ENCODE measurements at regions not wholly inside any gene's neighbourhood (a gene's known extent, or its start where the extent isn't known, plus 50 kb on each side); places are given as distances from the start of the nearest gene placed in this dataset.

DNA sequence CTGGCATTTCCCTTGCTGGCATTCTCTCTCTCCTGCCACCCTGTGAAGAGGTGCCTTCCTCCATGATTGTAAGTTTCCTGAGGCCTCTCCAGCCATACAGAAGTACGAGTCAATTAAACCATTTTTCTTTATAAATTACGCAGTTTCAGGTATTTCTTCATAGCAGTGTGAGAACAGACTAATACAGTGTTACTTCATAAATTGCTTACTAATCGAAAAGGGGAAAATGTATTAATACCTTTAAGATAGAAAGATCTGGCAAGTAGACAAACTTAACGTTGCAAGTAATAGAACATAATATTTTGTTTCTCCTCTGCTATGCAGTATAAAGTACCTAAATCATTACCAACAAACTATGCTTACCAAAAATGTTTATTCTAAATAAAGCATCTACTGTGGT lies 178.3 kb upstream of the LAMA2 start:
- TF ChIP-seq EZH2phosphoT487 (IDR thresholded peaks at IDR 0.05; ENCODE audit: low read depth, severe bottlenecking, unreplicated experiment): no peak
- TF ChIP-seq, protein P1, sequence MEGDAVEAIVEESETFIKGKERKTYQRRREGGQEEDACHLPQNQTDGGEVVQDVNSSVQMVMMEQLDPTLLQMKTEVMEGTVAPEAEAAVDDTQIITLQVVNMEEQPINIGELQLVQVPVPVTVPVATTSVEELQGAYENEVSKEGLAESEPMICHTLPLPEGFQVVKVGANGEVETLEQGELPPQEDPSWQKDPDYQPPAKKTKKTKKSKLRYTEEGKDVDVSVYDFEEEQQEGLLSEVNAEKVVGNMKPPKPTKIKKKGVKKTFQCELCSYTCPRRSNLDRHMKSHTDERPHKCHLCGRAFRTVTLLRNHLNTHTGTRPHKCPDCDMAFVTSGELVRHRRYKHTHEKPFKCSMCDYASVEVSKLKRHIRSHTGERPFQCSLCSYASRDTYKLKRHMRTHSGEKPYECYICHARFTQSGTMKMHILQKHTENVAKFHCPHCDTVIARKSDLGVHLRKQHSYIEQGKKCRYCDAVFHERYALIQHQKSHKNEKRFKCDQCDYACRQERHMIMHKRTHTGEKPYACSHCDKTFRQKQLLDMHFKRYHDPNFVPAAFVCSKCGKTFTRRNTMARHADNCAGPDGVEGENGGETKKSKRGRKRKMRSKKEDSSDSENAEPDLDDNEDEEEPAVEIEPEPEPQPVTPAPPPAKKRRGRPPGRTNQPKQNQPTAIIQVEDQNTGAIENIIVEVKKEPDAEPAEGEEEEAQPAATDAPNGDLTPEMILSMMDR (IDR thresholded peaks at IDR 0.05; ENCODE audit: poor library complexity): no peak
